ENCODE measurements at regions not wholly inside any gene's neighbourhood (a gene's known extent, or its start where the extent isn't known, plus 50 kb on each side); places are given as distances from the start of the nearest gene placed in this dataset.
"Not testable (repeated sequence)": the region's sequence is repeated elsewhere in the genome, so short reads cannot be mapped to it uniquely, and the experiment has no call there.

DNA sequence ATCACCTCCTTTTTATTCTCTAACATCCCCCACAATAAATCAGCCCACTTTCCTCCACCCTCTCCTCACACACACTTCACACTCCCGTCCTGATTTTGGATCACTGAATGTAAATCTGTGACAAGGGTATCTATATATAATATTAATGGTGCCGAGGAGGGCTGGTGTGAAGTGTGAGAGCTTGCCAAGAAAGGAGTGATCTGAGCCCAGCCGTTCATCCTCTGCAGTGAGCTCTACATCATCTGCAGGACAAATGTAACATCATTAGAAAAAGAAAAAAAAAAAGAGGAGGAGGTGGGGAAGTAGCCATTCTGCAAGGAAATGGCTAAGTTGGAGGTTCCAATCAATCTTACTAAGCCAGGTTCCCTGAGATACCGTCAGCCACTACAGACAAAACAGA is 291.7 kb upstream of the RRP15 start:
- TF ChIP-seq EP300 (IDR thresholded peaks at IDR 0.05) (no peak), POLR2AphosphoS5 (IDR thresholded peaks at IDR 0.05) (no peak)
- TF ChIP-seq, protein P1, sequence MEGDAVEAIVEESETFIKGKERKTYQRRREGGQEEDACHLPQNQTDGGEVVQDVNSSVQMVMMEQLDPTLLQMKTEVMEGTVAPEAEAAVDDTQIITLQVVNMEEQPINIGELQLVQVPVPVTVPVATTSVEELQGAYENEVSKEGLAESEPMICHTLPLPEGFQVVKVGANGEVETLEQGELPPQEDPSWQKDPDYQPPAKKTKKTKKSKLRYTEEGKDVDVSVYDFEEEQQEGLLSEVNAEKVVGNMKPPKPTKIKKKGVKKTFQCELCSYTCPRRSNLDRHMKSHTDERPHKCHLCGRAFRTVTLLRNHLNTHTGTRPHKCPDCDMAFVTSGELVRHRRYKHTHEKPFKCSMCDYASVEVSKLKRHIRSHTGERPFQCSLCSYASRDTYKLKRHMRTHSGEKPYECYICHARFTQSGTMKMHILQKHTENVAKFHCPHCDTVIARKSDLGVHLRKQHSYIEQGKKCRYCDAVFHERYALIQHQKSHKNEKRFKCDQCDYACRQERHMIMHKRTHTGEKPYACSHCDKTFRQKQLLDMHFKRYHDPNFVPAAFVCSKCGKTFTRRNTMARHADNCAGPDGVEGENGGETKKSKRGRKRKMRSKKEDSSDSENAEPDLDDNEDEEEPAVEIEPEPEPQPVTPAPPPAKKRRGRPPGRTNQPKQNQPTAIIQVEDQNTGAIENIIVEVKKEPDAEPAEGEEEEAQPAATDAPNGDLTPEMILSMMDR (IDR thresholded peaks at IDR 0.05) = no peak
- no peak overlapping the region for H3K4me3 ChIP-seq
- no peaks in the 10 kb centered on the region for H3K9me3 ChIP-seq
- no peaks in the 10 kb centered on the region for H3K27me3 ChIP-seq
- DNase-seq = no peak
- no peaks in the 10 kb centered on the region for H3K36me3 ChIP-seq
- 40 to 58% methylated on average over 4 of the region's 4 CpGs for WGBS, 2 donors
- no peak overlapping the region for H3K27ac ChIP-seq
- ATAC-seq (ENCODE audit: low FRiP score in 2 of 2) = no peak
- H3K4me1 ChIP-seq = no peaks in the 10 kb centered on the region

- WGBS, 2 donors = 82 to 93% methylated on average over 6 of the region's 6 CpGs
- H3K4me3 ChIP-seq; H3K27ac ChIP-seq; DNase-seq; H3K4me1 ChIP-seq; H3K36me3 ChIP-seq; H3K27me3 ChIP-seq; H3K9me3 ChIP-seq; ATAC-seq (ENCODE audit: low FRiP score in 2 of 2): not testable (repeated sequence)
Observed at GRCh38 chr1:218008296-218008695, 276.8 kb upstream of the RRP15 start.

- not testable (repeated sequence) for DNase-seq, H3K36me3 ChIP-seq
- no CpG with 5 or more reads among the region's 8 CpGs for WGBS, 2 donors
Observed at GRCh38 chr1:218015106-218015505, 270.0 kb upstream of the RRP15 start.

DNA sequence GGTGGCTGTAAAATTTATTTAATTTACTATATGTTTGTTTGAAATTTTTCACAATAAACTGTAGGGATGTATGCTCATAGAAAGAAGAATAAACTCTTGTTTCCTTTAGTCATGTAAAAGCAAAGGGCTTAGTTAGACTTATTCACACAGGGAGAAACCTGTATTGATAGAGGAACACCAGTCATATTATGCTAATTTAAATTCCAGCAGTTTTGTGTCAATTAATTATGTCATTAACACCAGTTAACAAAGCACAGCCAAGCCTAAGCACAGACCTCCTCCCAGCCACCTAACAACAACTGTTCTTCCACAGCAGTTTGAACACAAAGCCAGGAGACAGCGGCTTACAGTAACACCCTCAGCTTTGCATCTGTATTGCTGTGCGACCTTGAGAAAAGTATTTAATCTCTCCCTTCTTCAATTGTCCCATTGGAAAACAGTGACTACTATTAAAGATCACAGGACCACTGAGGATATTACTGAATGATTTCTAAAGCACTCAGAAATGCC is 260.8 kb upstream of the RRP15 start:
- 73 to 77% methylated on average over 2 of the region's 2 CpGs for WGBS, 2 donors
- no peak for ATAC-seq (ENCODE audit: low FRiP score in 2 of 2)
- no peak overlapping the region for H3K27ac ChIP-seq
- no peaks in the 10 kb centered on the region for H3K36me3 ChIP-seq
- no peak for DNase-seq
- peaks cover 0 to 7% (median 0%) of the 10 kb centered on the region in 4 donors for H3K9me3 ChIP-seq
- no peaks in the 10 kb centered on the region for H3K4me1 ChIP-seq
- no peaks in the 10 kb centered on the region for H3K27me3 ChIP-seq
- no peak overlapping the region for H3K4me3 ChIP-seq
- TF ChIP-seq POLR2AphosphoS5 (IDR thresholded peaks at IDR 0.05) (no peak), POLR2A (IDR thresholded peaks at IDR 0.05) (no peak), EP300 (IDR thresholded peaks at IDR 0.05) (no peak)
- TF ChIP-seq, protein P1 (IDR thresholded peaks at IDR 0.05) = no peak

More at GRCh38 chr1:218015106-218015505, 270.0 kb upstream of the RRP15 start:
- H3K27me3 ChIP-seq; H3K27ac ChIP-seq; ATAC-seq (ENCODE audit: low FRiP score in 2 of 2); H3K4me1 ChIP-seq; H3K9me3 ChIP-seq; H3K4me3 ChIP-seq: not testable (repeated sequence)

GRCh38 chr1:218025454-218025853 is 259.6 kb upstream of the RRP15 start:
- DNase-seq (no peak), ATAC-seq (ENCODE audit: low FRiP score in 2 of 2) (no peak)
- no peaks in the 10 kb centered on the region for H3K4me1 ChIP-seq
- peaks cover 0 to 4% (median 0%) of the 10 kb centered on the region in 4 donors for H3K9me3 ChIP-seq
- WGBS, 2 donors = 82 to 84% methylated on average over 2 of the region's 2 CpGs
- TF ChIP-seq EP300 (IDR thresholded peaks at IDR 0.05) = no peak
- TF ChIP-seq, protein P1 (IDR thresholded peaks at IDR 0.05) = no peak
- TF ChIP-seq POLR2AphosphoS5 (IDR thresholded peaks at IDR 0.05) = no peak
- no peak for TF ChIP-seq POLR2A (IDR thresholded peaks at IDR 0.05)
- no peaks in the 10 kb centered on the region for H3K27me3 ChIP-seq
- H3K4me3 ChIP-seq = no peak overlapping the region
- H3K27ac ChIP-seq = no peak overlapping the region
- H3K36me3 ChIP-seq = no peaks in the 10 kb centered on the region

DNA sequence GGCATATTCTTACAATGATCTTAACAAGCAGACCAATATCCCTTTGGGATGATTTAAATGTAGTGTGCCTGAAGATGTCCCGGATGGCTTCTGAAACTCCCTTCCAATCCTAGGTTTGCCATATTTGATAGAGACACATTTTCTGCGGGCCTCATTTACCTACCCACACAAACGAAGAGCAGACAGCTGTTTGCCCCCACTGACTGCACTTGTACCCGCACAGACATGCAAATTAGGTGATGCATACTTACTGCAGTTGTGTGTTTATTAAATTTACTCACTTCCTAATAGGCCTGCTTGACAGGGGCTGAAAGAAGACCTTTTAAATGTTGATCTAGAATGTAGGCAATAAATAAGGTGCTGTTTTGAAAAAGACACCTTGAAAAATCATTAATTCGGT is 257.9 kb upstream of the RRP15 start:
- no peaks in the 10 kb centered on the region for H3K9me3 ChIP-seq
- H3K4me1 ChIP-seq = no peaks in the 10 kb centered on the region
- H3K36me3 ChIP-seq = no peaks in the 10 kb centered on the region
- whole genome bisulfite sequencing, 2 donors = 81 to 88% methylated on average over 5 of the region's 5 CpGs
- H3K27ac ChIP-seq = no peak overlapping the region
- TF ChIP-seq POLR2A (IDR thresholded peaks at IDR 0.05) = no peak
- TF ChIP-seq, protein P1 (IDR thresholded peaks at IDR 0.05) = no peak
- TF ChIP-seq EP300 (IDR thresholded peaks at IDR 0.05) = no peak
- TF ChIP-seq POLR2AphosphoS5 (IDR thresholded peaks at IDR 0.05) = no peak
- ATAC-seq (ENCODE audit: low FRiP score in 2 of 2) (no peak), DNase-seq (no peak)
- no peaks in the 10 kb centered on the region for H3K27me3 ChIP-seq
- no peak overlapping the region for H3K4me3 ChIP-seq

Data from upper lobe of left lung (tissue), 6 donors.